ENCODE measurements at regions not wholly inside any gene's neighbourhood (a gene's known extent, or its start where the extent isn't known, plus 50 kb on each side); places are given as distances from the start of the nearest gene placed in this dataset.

GRCh38 chr2:71895320-71896161 lies 252.1 kb downstream of the CYP26B1 start:
- in situ Hi-C loops (cut with MboI) = no loop called here
- peaks cover 0 to 3% of the 10 kb centered on the region in 2 experiments; a peak in 1 of 5 replicates for H3K4me1 ChIP-seq (replicated peaks in 1 of 2; ENCODE audit: control insufficient read depth in 2 of 2, insufficient read depth in 2 of 2, low read length in 2 of 2)
- intact Hi-C loops (cut with micrococcal nuclease) = no loop called here
- H3K9ac ChIP-seq (ENCODE audit: insufficient read depth in 1 of 2, low read depth in 2 of 2, low read length in 2 of 2) = no peak overlapping the region
- DNase-seq (ENCODE audit: extremely low read depth in 1 of 4, low spot score in 3 of 4) (peak in 1 of 4 experiments; percentile 5), FAIRE-seq (no peak), ATAC-seq (no peak)
- H3K27ac ChIP-seq (ENCODE audit: extremely low read depth, low read depth, low read length) = no peak overlapping the region
- POLR2A ChIA-PET = interaction anchor here (0.6 to 1.3 kb wide), 4 partner anchors 14 to 648 kb away, joined by 3 read pairs; no protein-coding TSS in a partner anchor
- H3K36me3 ChIP-seq (ENCODE audit: control insufficient read depth, insufficient read depth, low read length) = no peaks in the 10 kb centered on the region
- no peaks in the 10 kb centered on the region; the same call in 1 of the 2 replicates for H4K20me1 ChIP-seq (replicated peaks; ENCODE audit: control insufficient read depth, insufficient read depth, low read length)
- TF ChIP-seq RB1 (IDR thresholded peaks at IDR 0.05; ENCODE audit: low read depth) (no peak), ETV1 (tag; conservative IDR thresholded peaks at IDR 0.05; ENCODE audit: low read depth) (no peak), MBD2 (IDR thresholded peaks at IDR 0.05; ENCODE audit: borderline replicate concordance, low read depth) (no peak), ZEB2 (IDR thresholded peaks at IDR 0.05) (no peak), ZBED1 (IDR thresholded peaks at IDR 0.05) (no peak)
- H3K9me3 ChIP-seq (replicated peaks; ENCODE audit: control insufficient read depth, insufficient read depth, low read depth, low read length) = no peaks in the 10 kb centered on the region
- no TSS peak for BruUV-seq (replicated peaks)
- CTCF ChIA-PET (ENCODE audit: low intra/inter-chr PET ratio) = no interaction called here
- H2AFZ ChIP-seq (ENCODE audit: low read depth, low read length) = no peak overlapping the region
- no peaks in the 10 kb centered on the region for H3K9me1 ChIP-seq (ENCODE audit: control insufficient read depth, insufficient read depth, low read length)
- peaks cover 11 to 50% of the 10 kb centered on the region in 2 experiments for H3K27me3 ChIP-seq (ENCODE audit: control insufficient read depth in 2 of 2, insufficient read depth in 2 of 2, low read length in 2 of 2)
- no peak overlapping the region for H3K4me2 ChIP-seq (ENCODE audit: insufficient read depth, low read length)
- WGBS (ENCODE audit: insufficient coverage, low coverage, missing lambda C conversion rate) = 6% methylated on average over 10 of the region's 10 CpGs
- H3K4me3 ChIP-seq = no peak overlapping the region
- no peaks in the 10 kb centered on the region for H3K79me2 ChIP-seq (ENCODE audit: control insufficient read depth, insufficient read depth, low read length)

GRCh38 chr2:71894261-71894660 lies 253.4 kb downstream of the CYP26B1 start:
- Histone ChIP-seq H3K27me3 (ENCODE audit: control insufficient read depth in 2 of 2, insufficient read depth in 2 of 2, low read length in 2 of 2) (peaks cover 9 to 48% of the 10 kb centered on the region in 2 experiments; a peak in 4 of 5 replicates), H3K4me3 (no peak overlapping the region), H3K79me2 (ENCODE audit: control insufficient read depth, insufficient read depth, low read length) (no peaks in the 10 kb centered on the region), H3K27ac (ENCODE audit: extremely low read depth, low read depth, low read length) (no peak overlapping the region), H2AFZ (ENCODE audit: low read depth, low read length) (no peak overlapping the region), H3K9ac (ENCODE audit: insufficient read depth in 1 of 2, low read depth in 2 of 2, low read length in 2 of 2) (no peak overlapping the region), H3K36me3 (ENCODE audit: control insufficient read depth, insufficient read depth, low read length) (no peaks in the 10 kb centered on the region), H3K9me1 (ENCODE audit: control insufficient read depth, insufficient read depth, low read length) (no peaks in the 10 kb centered on the region), H4K20me1 (replicated peaks; ENCODE audit: control insufficient read depth, insufficient read depth, low read length) (no peaks in the 10 kb centered on the region; the same call in 1 of the 2 replicates), H3K4me1 (replicated peaks in 1 of 2; ENCODE audit: control insufficient read depth in 2 of 2, insufficient read depth in 2 of 2, low read length in 2 of 2) (peaks cover 0 to 8% of the 10 kb centered on the region in 2 experiments; a peak in 2 of 5 replicates), H3K9me3 (replicated peaks; ENCODE audit: control insufficient read depth, insufficient read depth, low read depth, low read length) (no peaks in the 10 kb centered on the region), H3K4me2 (ENCODE audit: insufficient read depth, low read length) (no peak overlapping the region)
- no TSS peak for BruUV-seq (replicated peaks)
- ChIA-PET POLR2A (no interaction called here), CTCF (ENCODE audit: low intra/inter-chr PET ratio) (no interaction called here)
- ATAC-seq = peak; percentile 68
- peak in 1 of 4 experiments; percentile 27 for DNase-seq (ENCODE audit: extremely low read depth in 1 of 4, low spot score in 3 of 4)
- intact Hi-C loops (cut with micrococcal nuclease) = no loop called here
- in situ Hi-C loops (cut with MboI) = no loop called here
- WGBS (ENCODE audit: insufficient coverage, low coverage, missing lambda C conversion rate) = 11% methylated on average over 8 of the region's 8 CpGs
- no peak for FAIRE-seq
- no peak for TF ChIP-seq HLTF (IDR thresholded peaks at IDR 0.05)
- no peak for TF ChIP-seq ARID2 (IDR thresholded peaks at IDR 0.05)
- no peak for TF ChIP-seq HDAC3 (IDR thresholded peaks at IDR 0.05; ENCODE audit: borderline replicate concordance, partially characterized antibody)
- peak in 1 of 2 experiments; percentile 32; a peak in 2 of 4 replicates for TF ChIP-seq RAD21 (CRISPR knock-in tag; conservative IDR thresholded peaks at IDR 0.05 in 1 of 2, IDR thresholded peaks at IDR 0.05 in 1 of 2)
- TF ChIP-seq SRSF1 (IDR thresholded peaks at IDR 0.05; ENCODE audit: low read depth, low read length) = no peak
- no peak for TF ChIP-seq RFX7 (CRISPR knock-in tag; IDR thresholded peaks at IDR 0.05)
- TF ChIP-seq RFX1 (IDR thresholded peaks at IDR 0.05) = no peak
- no peak for TF ChIP-seq ZNF589 (CRISPR knock-in tag; IDR thresholded peaks at IDR 0.05; ENCODE audit: low read depth)
- no peak for TF ChIP-seq DDX20 (tag; IDR thresholded peaks at IDR 0.05; ENCODE audit: low read depth)
- TF ChIP-seq ZKSCAN1 (IDR thresholded peaks at IDR 0.05; ENCODE audit: low read depth, low read length) = no peak

All from K562 (cell line).